ENCODE measurements at regions not wholly inside any gene's neighbourhood (a gene's known extent, or its start where the extent isn't known, plus 50 kb on each side); places are given as distances from the start of the nearest gene placed in this dataset.

DNA sequence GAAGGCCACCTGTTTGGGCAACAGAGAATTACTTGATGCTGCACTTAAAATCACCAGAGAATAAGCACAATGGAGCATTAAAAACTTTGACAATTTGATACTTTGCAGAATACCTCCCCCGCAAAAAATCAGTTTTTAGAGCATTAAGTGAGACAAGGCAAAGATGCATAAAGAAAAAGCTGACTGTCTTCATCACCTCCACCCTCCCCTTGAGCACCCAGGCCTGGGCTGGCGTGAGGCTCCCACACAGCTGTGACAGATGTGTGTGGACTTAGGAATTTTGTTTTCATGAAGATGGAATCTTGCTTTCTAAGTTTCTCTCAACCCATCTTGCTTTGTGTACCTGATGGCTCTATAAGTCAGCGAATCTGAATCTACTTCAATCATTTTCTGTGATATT, 242.2 kb downstream of the EMX2 start:
- TF ChIP-seq CTCF (IDR thresholded peaks at IDR 0.05; ENCODE audit: control extremely low read depth, extremely low read depth, low read depth, missing control alignments) = no peak
- DNase-seq (ENCODE audit: extremely low spot score) = no peak
- CTCF ChIA-PET = interaction anchor here (0.7 to 1.1 kb wide), 2 partner anchors 9 to 464 kb away, joined by 3 to 4 read pairs; no protein-coding TSS in a partner anchor
- POLR2A ChIA-PET = no interaction called here

DNA sequence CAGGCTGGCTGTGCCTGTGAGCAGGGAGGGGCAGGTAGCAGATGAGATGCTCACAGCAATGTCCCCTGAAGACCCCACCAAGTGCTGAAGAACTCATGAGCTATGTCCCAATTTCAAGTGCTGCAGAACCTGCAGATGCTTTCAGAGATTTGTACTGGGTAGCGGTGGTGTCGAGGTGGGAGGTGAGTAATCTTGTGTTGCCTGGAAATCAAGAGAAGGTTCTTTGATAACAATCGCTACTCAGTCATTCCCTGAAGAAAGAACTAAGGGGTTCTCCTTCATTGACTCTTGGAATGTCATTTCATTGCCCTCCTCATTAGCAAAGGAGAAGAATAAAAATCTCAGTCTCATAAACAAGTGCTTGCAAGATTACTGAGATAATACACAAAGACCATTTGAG, 246.4 kb downstream of the EMX2 start:
- ChIA-PET CTCF (no interaction called here), POLR2A (no interaction called here)
- no peak for DNase-seq (ENCODE audit: extremely low spot score)
- TF ChIP-seq CTCF (IDR thresholded peaks at IDR 0.05; ENCODE audit: control extremely low read depth, extremely low read depth, low read depth, missing control alignments) = no peak

GRCh38 chr10:117790179-117790578, 247.6 kb downstream of the EMX2 start:
- POLR2A ChIA-PET = no interaction called here
- CTCF ChIA-PET = no interaction called here

DNA sequence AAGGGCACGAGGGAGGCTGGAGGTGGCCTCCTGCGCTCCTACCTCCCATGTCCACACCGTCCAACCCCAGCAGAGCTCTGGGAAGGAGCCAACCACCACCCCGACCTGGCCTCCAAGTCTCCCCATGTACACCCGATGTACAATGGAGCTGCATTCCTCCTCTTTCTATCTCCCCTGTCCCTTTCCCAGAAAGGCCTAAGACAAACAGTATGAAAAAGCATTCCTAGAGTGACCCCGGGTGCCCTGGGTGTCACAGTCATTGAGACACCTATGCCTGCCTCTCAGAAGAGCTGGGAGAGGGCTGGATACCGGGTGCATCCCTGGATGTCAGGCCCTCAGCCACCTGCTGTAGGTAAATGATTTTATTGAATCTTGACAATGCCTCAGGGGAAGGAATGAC, 248.1 kb downstream of the EMX2 start:
- ChIA-PET POLR2A (no interaction called here), CTCF (interaction anchor here (1.9 kb wide), 1 partner anchor 20 kb away, joined by 9 read pairs; no protein-coding TSS in a partner anchor)
- no peak for DNase-seq (ENCODE audit: extremely low spot score)
- no peak for TF ChIP-seq CTCF (IDR thresholded peaks at IDR 0.05; ENCODE audit: control extremely low read depth, extremely low read depth, low read depth, missing control alignments)

More at GRCh38 chr10:117790179-117790578, 247.6 kb downstream of the EMX2 start:
- DNase-seq (ENCODE audit: extremely low spot score) = no peak
- TF ChIP-seq CTCF (IDR thresholded peaks at IDR 0.05; ENCODE audit: control extremely low read depth, extremely low read depth, low read depth, missing control alignments) = no peak

GRCh38 chr10:117792214-117792613, 249.7 kb downstream of the EMX2 start:
- POLR2A ChIA-PET = no interaction called here
- CTCF ChIA-PET = interaction anchor here (1.1 to 1.9 kb wide), 3 partner anchors 13 to 22 kb away, joined by 3 to 9 read pairs (median 4); no protein-coding TSS in a partner anchor
- no peak for TF ChIP-seq CTCF (IDR thresholded peaks at IDR 0.05; ENCODE audit: control extremely low read depth, extremely low read depth, low read depth, missing control alignments)
- DNase-seq (ENCODE audit: extremely low spot score) = no peak

DNA sequence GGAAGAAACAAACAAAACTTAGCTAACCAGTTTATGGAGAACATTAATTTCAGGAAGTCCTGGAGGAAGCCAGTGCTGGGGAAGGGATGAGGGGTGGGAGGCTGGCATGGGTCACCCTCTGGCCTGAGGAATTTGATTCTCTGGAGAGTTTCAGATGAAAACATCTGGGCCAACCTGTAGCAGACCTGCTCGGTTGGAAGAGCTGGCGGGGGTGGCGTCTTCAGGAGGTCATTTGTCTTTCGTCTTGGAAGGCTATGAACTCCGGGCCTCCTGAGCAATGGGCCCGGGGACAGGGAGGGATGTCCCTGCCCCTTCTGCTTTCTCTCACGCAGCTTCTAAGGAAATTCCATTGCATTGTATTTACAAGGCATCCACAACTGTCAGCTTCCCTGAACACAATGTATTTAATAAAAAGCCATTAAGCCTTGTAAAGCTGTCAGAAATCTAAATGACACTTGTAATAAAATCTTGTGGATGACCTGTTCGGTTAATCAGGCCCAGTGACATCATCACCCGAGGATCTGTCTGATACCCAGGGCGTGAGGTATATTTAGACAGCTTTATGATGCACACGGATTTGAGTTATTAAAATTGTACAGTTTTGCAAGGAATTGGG, 250.5 kb downstream of the RAB11FIP2 start:
- ChIA-PET CTCF (interaction anchor here (1.3 kb wide), 1 partner anchor 284 kb away, joined by 3 read pairs; no protein-coding TSS in a partner anchor), POLR2A (no interaction called here)
- DNase-seq (ENCODE audit: extremely low spot score) = no peak
- no peak for TF ChIP-seq CTCF (IDR thresholded peaks at IDR 0.05; ENCODE audit: control extremely low read depth, extremely low read depth, low read depth, missing control alignments)
